ENCODE measurements at regions not wholly inside any gene's neighbourhood (a gene's known extent, or its start where the extent isn't known, plus 50 kb on each side); places are given as distances from the start of the nearest gene placed in this dataset.

- no peak for DNase-seq (ENCODE audit: low read depth, low spot score)
- in situ Hi-C loops (cut with HindIII; ENCODE audit: low pct_unique_long_range_greater_than_20kb, low sequenced_read_pairs): no loop called here
Measured at GRCh38 chr6:93555292-93555691, 135.9 kb upstream of the EPHA7 start.

GRCh38 chr6:93554018-93554417 lies 134.7 kb upstream of the EPHA7 start:
- DNase-seq (ENCODE audit: low read depth, low spot score): no peak
- in situ Hi-C loops (cut with HindIII; ENCODE audit: low pct_unique_long_range_greater_than_20kb, low sequenced_read_pairs): no loop called here

- no peak for DNase-seq (ENCODE audit: low read depth, low spot score)
- in situ Hi-C loops (cut with HindIII; ENCODE audit: low pct_unique_long_range_greater_than_20kb, low sequenced_read_pairs): no loop called here
Measured at GRCh38 chr6:93550551-93551276, 131.4 kb upstream of the EPHA7 start.

DNA sequence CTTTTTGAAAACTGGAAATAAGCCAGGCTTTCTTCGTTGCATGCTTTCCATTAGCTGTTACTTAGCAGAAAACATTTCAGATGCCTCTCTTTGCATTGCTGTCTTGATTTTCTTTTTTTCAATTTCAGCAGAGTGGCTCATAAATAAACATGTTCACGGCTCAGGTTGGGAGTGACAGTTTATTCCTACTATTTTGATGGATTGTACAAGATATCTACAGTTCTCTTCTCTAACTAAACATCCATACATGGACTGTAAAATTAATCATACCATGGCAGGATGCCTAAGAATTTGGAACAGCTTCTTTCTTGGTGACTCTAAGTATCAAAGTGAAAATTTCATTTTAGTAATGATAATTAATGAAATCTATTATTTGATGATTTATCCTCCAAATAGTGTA lies 130.5 kb upstream of the EPHA7 start:
- no peak for DNase-seq (ENCODE audit: low read depth, low spot score)
- in situ Hi-C loops (cut with HindIII; ENCODE audit: low pct_unique_long_range_greater_than_20kb, low sequenced_read_pairs): no loop called here

DNA sequence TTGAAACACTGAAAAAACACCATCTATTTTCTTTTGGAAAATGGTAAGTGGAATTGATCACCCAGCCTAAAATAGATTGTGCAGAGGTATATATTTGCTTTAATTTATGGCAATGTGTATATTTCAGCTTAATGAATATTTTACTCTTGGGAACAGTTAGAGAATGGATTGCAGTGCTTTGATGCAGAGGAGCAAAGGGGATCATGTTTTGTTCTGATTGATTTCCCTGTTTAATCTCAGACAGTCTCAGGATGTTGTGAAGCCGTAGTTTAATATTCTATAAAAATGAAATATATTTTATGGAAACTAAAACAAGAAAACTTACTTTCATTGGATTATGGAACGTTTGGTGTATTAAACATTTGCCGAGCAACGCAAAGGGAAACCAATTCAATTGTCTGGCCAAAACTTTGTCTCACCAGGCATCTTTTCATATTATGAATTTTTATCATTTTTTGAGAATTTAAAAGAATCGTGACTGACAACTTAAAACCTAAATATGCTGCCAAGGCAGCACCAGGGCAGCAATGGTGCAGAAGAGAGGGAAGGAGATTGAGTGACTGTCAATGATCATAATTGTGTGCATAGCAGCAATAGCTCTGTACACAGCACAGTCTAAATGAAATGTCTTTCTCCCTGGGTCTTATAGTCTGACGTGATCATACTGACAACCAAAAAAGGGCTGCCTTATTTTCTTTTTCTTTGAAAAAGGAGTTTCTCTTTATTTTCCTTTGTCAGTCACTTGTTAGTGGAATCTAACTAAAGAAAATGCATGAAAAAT lies 105.5 kb upstream of the EPHA7 start:
- in situ Hi-C loops (cut with HindIII; ENCODE audit: low pct_unique_long_range_greater_than_20kb, low sequenced_read_pairs): no loop called here

DNA sequence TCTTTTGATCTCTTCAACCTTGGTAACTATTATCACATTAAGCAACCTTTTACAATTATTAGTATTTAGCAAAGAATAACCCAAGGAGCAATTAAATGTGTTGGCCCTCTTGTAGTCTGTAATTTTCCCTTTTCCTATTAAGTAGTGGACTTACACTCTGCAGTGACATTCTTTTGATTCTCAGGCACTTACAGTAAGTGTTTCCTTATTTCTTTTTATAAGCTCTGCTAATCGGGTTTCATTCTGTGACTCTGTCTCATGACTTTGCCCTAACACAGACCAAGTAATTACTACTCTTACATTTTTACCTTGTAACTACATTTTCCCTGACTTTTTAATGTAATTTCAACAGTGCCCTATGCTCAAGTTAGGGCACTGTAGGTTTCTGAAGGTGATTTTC lies 104.0 kb upstream of the EPHA7 start:
- in situ Hi-C loops (cut with HindIII; ENCODE audit: low pct_unique_long_range_greater_than_20kb, low sequenced_read_pairs): no loop called here
- DNase-seq (ENCODE audit: low read depth, low spot score): no peak

More for the DNA sequence above, 105.5 kb upstream of the EPHA7 start:
- no peak for DNase-seq (ENCODE audit: low read depth, low spot score)

GRCh38 chr6:93516441-93516840 lies 97.1 kb upstream of the EPHA7 start:
- DNase-seq (ENCODE audit: low read depth, low spot score): no peak
- in situ Hi-C loops (cut with HindIII; ENCODE audit: low pct_unique_long_range_greater_than_20kb, low sequenced_read_pairs): no loop called here

- DNase-seq (ENCODE audit: low read depth, low spot score): no peak
- in situ Hi-C loops (cut with HindIII; ENCODE audit: low pct_unique_long_range_greater_than_20kb, low sequenced_read_pairs): no loop called here
Measured at GRCh38 chr6:93515736-93516135, 96.4 kb upstream of the EPHA7 start.

DNA sequence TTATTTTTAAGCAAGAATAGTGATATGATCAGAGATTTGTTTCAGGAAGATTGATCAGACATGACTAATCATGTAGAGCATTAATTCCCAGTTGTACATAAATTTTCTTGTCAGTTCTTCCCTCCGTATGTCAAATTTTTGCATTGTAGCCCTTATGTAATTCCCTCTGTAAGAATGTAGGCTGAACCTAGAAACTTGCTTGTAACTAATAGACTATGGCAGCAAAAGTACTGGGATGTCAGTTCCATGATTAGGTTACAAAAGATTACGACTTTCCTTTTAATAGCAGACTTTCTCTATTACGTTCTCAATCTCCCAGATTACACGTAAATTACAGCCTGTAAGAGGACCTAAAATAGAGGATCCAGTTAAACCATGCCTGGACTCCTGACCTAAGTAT lies 79.4 kb upstream of the EPHA7 start:
- in situ Hi-C loops (cut with HindIII; ENCODE audit: low pct_unique_long_range_greater_than_20kb, low sequenced_read_pairs): no loop called here
- DNase-seq (ENCODE audit: low read depth, low spot score): no peak

- in situ Hi-C loops (cut with HindIII; ENCODE audit: low pct_unique_long_range_greater_than_20kb, low sequenced_read_pairs): no loop called here
- no peak for DNase-seq (ENCODE audit: low read depth, low spot score)
Measured at GRCh38 chr6:93496548-93496947, 77.2 kb upstream of the EPHA7 start.

DNA sequence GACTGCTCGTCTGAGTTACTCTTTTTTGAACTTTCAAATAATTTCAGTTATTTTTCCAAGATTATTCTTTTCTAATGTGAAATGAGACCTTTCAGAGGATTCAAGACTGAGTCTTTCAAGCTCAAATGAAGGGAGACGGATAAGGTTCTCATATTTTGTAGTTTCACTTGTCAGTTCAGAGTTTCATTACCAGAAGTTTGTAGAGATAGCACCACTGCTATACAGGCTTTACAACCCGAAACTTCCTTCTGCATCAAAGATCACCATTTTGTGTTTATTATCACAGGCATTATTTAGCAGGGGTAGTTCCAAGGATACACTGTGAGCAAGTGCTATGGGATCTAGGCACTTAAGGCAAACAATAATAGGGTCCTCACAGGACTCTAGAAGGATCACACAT lies 74.7 kb upstream of the EPHA7 start:
- DNase-seq (ENCODE audit: low read depth, low spot score): no peak
- in situ Hi-C loops (cut with HindIII; ENCODE audit: low pct_unique_long_range_greater_than_20kb, low sequenced_read_pairs): no loop called here

GRCh38 chr6:93474733-93475179 lies 55.4 kb upstream of the EPHA7 start:
- DNase-seq (ENCODE audit: low read depth, low spot score): no peak
- in situ Hi-C loops (cut with HindIII; ENCODE audit: low pct_unique_long_range_greater_than_20kb, low sequenced_read_pairs): no loop called here

DNA sequence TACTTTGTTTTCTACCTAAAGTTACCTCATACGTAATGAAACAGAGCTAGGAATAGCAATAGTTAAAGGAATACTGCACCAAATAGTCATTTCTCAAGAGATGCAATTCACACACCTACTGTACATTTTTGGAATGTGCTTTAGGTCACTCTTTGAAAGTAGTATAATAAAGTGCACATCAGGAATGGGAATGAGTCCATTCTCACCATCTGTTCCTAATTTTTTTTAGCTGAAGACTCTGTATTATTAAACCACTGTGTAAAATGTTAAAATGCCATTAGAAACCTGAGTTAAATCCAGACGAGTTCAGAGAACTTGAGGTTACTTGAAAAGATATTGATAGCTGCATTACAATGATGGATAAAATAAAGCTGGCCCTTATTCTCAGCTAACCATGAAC lies 51.9 kb upstream of the EPHA7 start:
- no peak for DNase-seq (ENCODE audit: low read depth, low spot score)
- in situ Hi-C loops (cut with HindIII; ENCODE audit: low pct_unique_long_range_greater_than_20kb, low sequenced_read_pairs): no loop called here

Small RNA genes in the stretch of these regions (small RNA-seq; reads per million reads assigned to genes)
- gene AL078595.1: 0 reads per million in 2 experiments
- 0 to 0.10 reads per million in 2 experiments for gene RF00425
